CD14-positive monocyte (primary cell): ENCODE measurements at regions not wholly inside any gene's neighbourhood (a gene's known extent, or its start where the extent isn't known, plus 50 kb on each side); places are given as distances from the start of the nearest gene placed in this dataset.

Experiments
- DNase-seq, 3 donors: peaks; one replicate each; pipeline ENCODE4 v3.0.0-alpha.2; 2011 to 2022
- H2AFZ ChIP-seq: 2 replicates; pipeline ENCODE4 v1.6.0; 2012; ENCODE audit warnings: mild to moderate bottlenecking, low read depth, low read length, inconsistent platforms; ENCODE audit not compliant: insufficient read depth, poor library complexity, severe bottlenecking
- H3K27ac ChIP-seq, 2 donors: 1 replicate in 1 of 2; 2 replicates in 1 of 2; pipeline ENCODE4 v1.5.1; 2012 to 2013; ENCODE audit warnings: low read length in 2 of 2, control low read depth in 1 of 2, inconsistent platforms in 1 of 2, low read depth in 1 of 2, mild to moderate bottlenecking in 1 of 2
- H3K27me3 ChIP-seq, 2 donors: one replicate each; pipeline versions ENCODE4 v1.6.0 to v1.6.1; 2011 to 2013; ENCODE audit warnings: low read length in 2 of 2; ENCODE audit not compliant: control insufficient read depth in 2 of 2, insufficient read depth in 2 of 2
- H3K36me3 ChIP-seq, 2 donors: replicated peaks in 1 of 2; 1 replicate in 1 of 2; 2 replicates in 1 of 2; pipeline versions ENCODE4 v1.5.1 to v1.6.1; 2012 to 2013; ENCODE audit warnings: low read length in 2 of 2, control low read depth in 1 of 2, inconsistent platforms in 1 of 2, mild to moderate bottlenecking in 1 of 2; ENCODE audit not compliant: insufficient read depth in 2 of 2, control insufficient read depth in 1 of 2
- H3K4me1 ChIP-seq, 2 donors: 1 replicate in 1 of 2; 2 replicates in 1 of 2; pipeline versions ENCODE4 v1.5.1 to v1.6.1; 2012 to 2013; ENCODE audit warnings: low read length in 2 of 2, control low read depth in 1 of 2, inconsistent platforms in 1 of 2, mild to moderate bottlenecking in 1 of 2, moderate library complexity in 1 of 2; ENCODE audit not compliant: insufficient read depth in 2 of 2, control insufficient read depth in 1 of 2
- H3K4me2 ChIP-seq: replicated peaks from 2 replicates; pipeline ENCODE3; 2012; ENCODE audit warnings: low read length, moderate library complexity, mild to moderate bottlenecking; ENCODE audit not compliant: poor library complexity, severe bottlenecking; ENCODE audit errors: extremely low read depth
- H3K4me3 ChIP-seq, 3 experiments: fragments of 200-600 bp in 1 of 3; sonication (generic) in 1 of 3; replicated peaks in 1 of 3; 1 replicate in 2 of 3; 2 replicates in 1 of 3; pipeline ENCODE4 v1.5.1; 2011 to 2013; ENCODE audit warnings: low read length in 3 of 3, mild to moderate bottlenecking in 3 of 3, control low read depth in 2 of 3, low read depth in 2 of 3, inconsistent platforms in 1 of 3, moderate library complexity in 1 of 3
- H3K79me2 ChIP-seq: 2 replicates; pipeline ENCODE4 v1.6.0; 2012; ENCODE audit warnings: mild to moderate bottlenecking, control low read depth, inconsistent platforms, low read length, moderate library complexity; ENCODE audit not compliant: insufficient read depth
- H3K9ac ChIP-seq: 2 replicates; pipeline ENCODE4 v1.6.0; 2017; ENCODE audit warnings: low read length, mild to moderate bottlenecking; ENCODE audit not compliant: insufficient read depth, poor library complexity, severe bottlenecking
- H3K9me3 ChIP-seq, 2 donors: replicated peaks in 1 of 2; 1 replicate in 1 of 2; 2 replicates in 1 of 2; pipeline versions ENCODE4 v1.5.1 to v1.6.1; 2012 to 2013; ENCODE audit warnings: low read length in 2 of 2, control low read depth in 1 of 2; ENCODE audit not compliant: control insufficient read depth in 1 of 2, insufficient read depth in 1 of 2
- H4K20me1 ChIP-seq: 2 replicates; pipeline ENCODE4 v1.6.0; 2012; ENCODE audit warnings: mild to moderate bottlenecking, low read length, control low read depth, moderate library complexity; ENCODE audit not compliant: insufficient read depth
- H3K27ac Mint-ChIP-seq, 7 donors: one replicate each; pipeline ENCODE4 v1.8.0; 2020; ENCODE audit warnings: mild to moderate bottlenecking in 7 of 7, mixed read lengths in 7 of 7, moderate library complexity in 6 of 7, inconsistent platforms in 2 of 7
- H3K27me3 Mint-ChIP-seq, 3 donors: one replicate each; pipeline ENCODE4 v1.8.0; 2021 to 2022; ENCODE audit warnings: low read depth in 3 of 3, mild to moderate bottlenecking in 3 of 3, mixed read lengths in 3 of 3, moderate library complexity in 3 of 3, inconsistent platforms in 1 of 3
- H3K36me3 Mint-ChIP-seq, 2 donors: one replicate each; pipeline ENCODE4 v1.8.0; 2020; ENCODE audit warnings: mixed read lengths in 2 of 2, inconsistent platforms in 1 of 2, mild to moderate bottlenecking in 1 of 2
- H3K4me1 Mint-ChIP-seq: one replicate; pipeline ENCODE4 v1.8.0; 2020; ENCODE audit warnings: mild to moderate bottlenecking, mixed read lengths
- H3K4me3 Mint-ChIP-seq, 2 donors: one replicate each; pipeline ENCODE4 v1.8.0; 2020; ENCODE audit warnings: mild to moderate bottlenecking in 2 of 2, mixed read lengths in 2 of 2, moderate library complexity in 1 of 2
- H3K9me3 Mint-ChIP-seq, 7 donors: one replicate each; pipeline ENCODE4 v1.8.0; 2020 to 2022; ENCODE audit warnings: mixed read lengths in 7 of 7, mild to moderate bottlenecking in 6 of 7, moderate library complexity in 6 of 7, inconsistent platforms in 2 of 7
- CTCF ChIP-seq: fragments of 200-600 bp; IDR thresholded peaks from one replicate; pipeline ENCODE4 v1.8.0; 2022; ENCODE audit warnings: antibody characterized with exemption, mild to moderate bottlenecking
- WGBS: methylation state at CpG from one replicate; pipeline ENCODE4 v1.1.5; 2013; ENCODE audit warnings: missing lambda C conversion rate; ENCODE audit not compliant: insufficient coverage; 5-methylcytosine and 5-hydroxymethylcytosine counted together
- intact Hi-C, 2 donors: fragments of 100-400 bp; cut with micrococcal nuclease; formaldehyde crosslinking; loops; one replicate each; pipeline versions ENCODE4 v1.15.0 to v1.15.1; 2023

- Histone ChIP-seq H3K9me3 (no peaks in the 10 kb centered on the region), H3K9ac (no peak overlapping the region), H3K4me2 (no peak overlapping the region), H3K4me3 (no peak overlapping the region), H4K20me1 (no peaks in the 10 kb centered on the region), H3K27me3 (peaks cover 12 to 13% of the 10 kb centered on the region in 2 donors), H3K27ac (no peak overlapping the region), H3K4me1 (no peaks in the 10 kb centered on the region), H2AFZ (no peak overlapping the region), H3K36me3 (no peaks in the 10 kb centered on the region), H3K79me2 (no peaks in the 10 kb centered on the region)
- no peak for DNase-seq
- peaks cover 0 to 8% (median 0%) of the 10 kb centered on the region in 7 donors for H3K9me3 Mint-ChIP-seq
- no peak overlapping the region for H3K4me3 Mint-ChIP-seq
- TF ChIP-seq CTCF: no peak
- 50% methylated on average over 2 of the region's 2 CpGs for WGBS
- H3K4me1 Mint-ChIP-seq: peaks cover 1% of the 10 kb centered on the region
- H3K27me3 Mint-ChIP-seq: peaks cover 10 to 21% (median 12%) of the 10 kb centered on the region in 3 donors
- no peak overlapping the region for H3K27ac Mint-ChIP-seq
- H3K36me3 Mint-ChIP-seq: peaks cover 0 to 1% of the 10 kb centered on the region in 2 donors
- intact Hi-C loops: no loop called here
Observed at GRCh38 chr12:24555730-24556129, 393.2 kb downstream of the BCAT1 start.

- Histone ChIP-seq H4K20me1 (no peaks in the 10 kb centered on the region), H3K36me3 (no peaks in the 10 kb centered on the region), H3K9me3 (no peaks in the 10 kb centered on the region), H3K4me3 (no peak overlapping the region), H2AFZ (no peak overlapping the region), H3K27me3 (peaks cover 2 to 3% of the 10 kb centered on the region in 2 donors), H3K4me2 (no peak overlapping the region), H3K9ac (no peak overlapping the region), H3K4me1 (no peaks in the 10 kb centered on the region), H3K27ac (no peak overlapping the region), H3K79me2 (no peaks in the 10 kb centered on the region)
- Mint-ChIP-seq H3K27me3 (peaks cover 3 to 12% (median 3%) of the 10 kb centered on the region in 3 donors), H3K27ac (no peak overlapping the region), H3K4me1 (no peaks in the 10 kb centered on the region), H3K9me3 (peaks cover 0 to 8% (median 0%) of the 10 kb centered on the region in 7 donors), H3K4me3 (no peak overlapping the region), H3K36me3 (no peaks in the 10 kb centered on the region)
- intact Hi-C loops: no loop called here
- DNase-seq: no peak
- 92% methylated on average over 8 of the region's 11 CpGs for WGBS
- no peak for TF ChIP-seq CTCF
Observed at GRCh38 chr12:24554612-24555295, 394.1 kb downstream of the BCAT1 start.
